Keratinocyte (primary cell): ENCODE measurements at regions not wholly inside any gene's neighbourhood (a gene's known extent, or its start where the extent isn't known, plus 50 kb on each side); places are given as distances from the start of the nearest gene placed in this dataset.

Source experiments
- DNase-seq: peaks from one replicate; pipeline ENCODE4 v3.0.0-alpha.2; 2011; ENCODE audit warnings: low read depth, missing footprints, low spot score
- FAIRE-seq: peaks from 2 replicates; lab custom pipeline; 2011; peaks lifted over from hg19 to GRCh38; lab: Jason Lieb, UNC
- H2AFZ ChIP-seq: 2 replicates; pipeline ENCODE4 v1.6.0; 2012; ENCODE audit warnings: low read length, control low read depth, inconsistent platforms; ENCODE audit not compliant: control insufficient read depth
- H3K27ac ChIP-seq: 2 replicates; pipeline ENCODE4 v1.5.1; 2011; ENCODE audit warnings: low read length; ENCODE audit not compliant: control insufficient read depth, insufficient read depth
- H3K27me3 ChIP-seq: 3 replicates; pipeline ENCODE4 v1.6.0; 2011; ENCODE audit warnings: low read length; ENCODE audit not compliant: control insufficient read depth, insufficient read depth; ENCODE audit errors: extremely low read depth
- H3K36me3 ChIP-seq, 2 experiments: 2 replicates in 1 of 2; 3 replicates in 1 of 2; pipeline ENCODE4 v1.5.1; 2011; ENCODE audit warnings: low read length in 2 of 2, mild to moderate bottlenecking in 1 of 2; ENCODE audit not compliant: control insufficient read depth in 2 of 2, insufficient read depth in 2 of 2; ENCODE audit errors: extremely low read depth in 1 of 2
- H3K4me1 ChIP-seq: 3 replicates; pipeline ENCODE4 v1.5.1; 2011; ENCODE audit warnings: low read length; ENCODE audit not compliant: control insufficient read depth, insufficient read depth; ENCODE audit errors: extremely low read depth
- H3K4me2 ChIP-seq: 3 replicates; pipeline ENCODE4 v1.6.0; 2011; ENCODE audit warnings: low read depth, low read length; ENCODE audit not compliant: control insufficient read depth, insufficient read depth; ENCODE audit errors: extremely low read depth
- H3K4me3 ChIP-seq, 3 experiments: fragments of 200-600 bp in 1 of 3; sonication (generic) in 1 of 3; 2 replicates in 2 of 3; 3 replicates in 1 of 3; pipeline ENCODE4 v1.5.1; 2011 to 2016; ENCODE audit warnings: low read length in 3 of 3, mild to moderate bottlenecking in 3 of 3, control low read depth in 2 of 3, inconsistent platforms in 1 of 3, low read depth in 1 of 3, mixed read lengths in 1 of 3, mixed run types in 1 of 3, moderate library complexity in 1 of 3; ENCODE audit not compliant: control insufficient read depth in 2 of 3, insufficient read depth in 2 of 3; ENCODE audit errors: extremely low read depth in 1 of 3
- H3K79me2 ChIP-seq: 2 replicates; pipeline ENCODE4 v1.6.0; 2012; ENCODE audit warnings: low read length; ENCODE audit not compliant: control insufficient read depth, insufficient read depth
- H3K9ac ChIP-seq: 3 replicates; pipeline ENCODE4 v1.6.0; 2011; ENCODE audit warnings: low read length; ENCODE audit not compliant: control insufficient read depth, insufficient read depth; ENCODE audit errors: extremely low read depth
- H3K9me1 ChIP-seq: 3 replicates; pipeline ENCODE4 v1.6.0; 2011; ENCODE audit warnings: low read length; ENCODE audit not compliant: control insufficient read depth, insufficient read depth; ENCODE audit errors: extremely low read depth
- H3K9me3 ChIP-seq: 2 replicates; pipeline ENCODE4 v1.5.1; 2012; ENCODE audit warnings: low read depth, low read length; ENCODE audit not compliant: control insufficient read depth
- H4K20me1 ChIP-seq: 3 replicates; pipeline ENCODE4 v1.6.0; 2011; ENCODE audit warnings: low read length; ENCODE audit not compliant: control insufficient read depth, insufficient read depth; ENCODE audit errors: extremely low read depth
- EZH2 ChIP-seq: IDR thresholded peaks from one replicate; pipeline ENCODE4 v1.6.1; 2012; ENCODE audit warnings: inconsistent platforms, mild to moderate bottlenecking, low read length, moderate library complexity
- dilution Hi-C: fragments of 300-500 bp; cut with MboI; formaldehyde crosslinking; loops from one replicate; pipeline ENCODE4 v1.7.0; 2020; ENCODE audit warnings: low sequenced_read_pairs; ENCODE audit not compliant: extremely low pct_ligation_motif_present
- TF ChIP-seq, protein P1 (sequence below), 3 experiments: IDR thresholded peaks in 1 of 3; conservative IDR thresholded peaks in 1 of 3; optimal IDR thresholded peaks in 1 of 3; 2 replicates in 2 of 3; 3 replicates in 1 of 3; pipeline versions ENCODE3 to v1.5.1; 2011; ENCODE audit warnings: low read length in 3 of 3, mild to moderate bottlenecking in 3 of 3, moderate library complexity in 2 of 3, control low read depth in 1 of 3, inconsistent platforms in 1 of 3; ENCODE audit not compliant: insufficient read depth in 2 of 3; ENCODE audit errors: extremely low read depth in 1 of 3

DNA sequence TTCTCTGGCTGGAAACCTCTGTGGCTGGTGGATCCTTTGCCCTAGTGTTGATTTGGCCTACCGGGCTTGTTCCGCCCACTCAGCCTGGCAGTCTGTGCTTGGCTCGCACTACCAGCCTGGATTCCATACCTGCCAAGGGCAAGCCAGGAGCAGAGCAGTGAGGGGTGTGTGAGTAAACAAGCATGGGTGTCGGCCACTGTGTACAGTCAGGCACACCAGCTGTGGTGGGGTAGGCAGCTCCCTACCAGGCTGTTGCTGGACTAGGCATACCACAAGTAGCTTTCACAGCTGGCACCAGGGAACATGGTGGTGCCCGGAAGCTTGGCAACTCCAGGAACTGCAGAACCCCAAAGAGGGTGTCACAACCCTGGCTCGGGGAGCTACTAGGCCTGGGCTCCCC lies 942.9 kb upstream of the LRRN3 start:
- dilution Hi-C loops = no loop called here
- H4K20me1 ChIP-seq = no peaks in the 10 kb centered on the region
- H3K27ac ChIP-seq = no peak overlapping the region
- no peaks in the 10 kb centered on the region for H3K4me1 ChIP-seq
- no peaks in the 10 kb centered on the region for H3K9me1 ChIP-seq
- no peaks in the 10 kb centered on the region for H3K27me3 ChIP-seq
- TF ChIP-seq EZH2 = no peak
- TF ChIP-seq, protein P1, sequence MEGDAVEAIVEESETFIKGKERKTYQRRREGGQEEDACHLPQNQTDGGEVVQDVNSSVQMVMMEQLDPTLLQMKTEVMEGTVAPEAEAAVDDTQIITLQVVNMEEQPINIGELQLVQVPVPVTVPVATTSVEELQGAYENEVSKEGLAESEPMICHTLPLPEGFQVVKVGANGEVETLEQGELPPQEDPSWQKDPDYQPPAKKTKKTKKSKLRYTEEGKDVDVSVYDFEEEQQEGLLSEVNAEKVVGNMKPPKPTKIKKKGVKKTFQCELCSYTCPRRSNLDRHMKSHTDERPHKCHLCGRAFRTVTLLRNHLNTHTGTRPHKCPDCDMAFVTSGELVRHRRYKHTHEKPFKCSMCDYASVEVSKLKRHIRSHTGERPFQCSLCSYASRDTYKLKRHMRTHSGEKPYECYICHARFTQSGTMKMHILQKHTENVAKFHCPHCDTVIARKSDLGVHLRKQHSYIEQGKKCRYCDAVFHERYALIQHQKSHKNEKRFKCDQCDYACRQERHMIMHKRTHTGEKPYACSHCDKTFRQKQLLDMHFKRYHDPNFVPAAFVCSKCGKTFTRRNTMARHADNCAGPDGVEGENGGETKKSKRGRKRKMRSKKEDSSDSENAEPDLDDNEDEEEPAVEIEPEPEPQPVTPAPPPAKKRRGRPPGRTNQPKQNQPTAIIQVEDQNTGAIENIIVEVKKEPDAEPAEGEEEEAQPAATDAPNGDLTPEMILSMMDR (optimal IDR thresholded peaks at IDR 0.05 in 1 of 3, IDR thresholded peaks at IDR 0.05 in 1 of 3, conservative IDR thresholded peaks at IDR 0.05 in 1 of 3; ENCODE audit: extremely low read depth in 1 of 3, insufficient read depth in 2 of 3, low read length in 3 of 3) = no peak
- no peak overlapping the region for H3K4me2 ChIP-seq
- H2AFZ ChIP-seq = no peak overlapping the region
- no peaks in the 10 kb centered on the region for H3K36me3 ChIP-seq
- H3K9ac ChIP-seq = no peak overlapping the region
- no peak for FAIRE-seq
- DNase-seq = no peak
- no peak overlapping the region for H3K4me3 ChIP-seq
- no peaks in the 10 kb centered on the region for H3K9me3 ChIP-seq
- H3K79me2 ChIP-seq = no peaks in the 10 kb centered on the region

DNA sequence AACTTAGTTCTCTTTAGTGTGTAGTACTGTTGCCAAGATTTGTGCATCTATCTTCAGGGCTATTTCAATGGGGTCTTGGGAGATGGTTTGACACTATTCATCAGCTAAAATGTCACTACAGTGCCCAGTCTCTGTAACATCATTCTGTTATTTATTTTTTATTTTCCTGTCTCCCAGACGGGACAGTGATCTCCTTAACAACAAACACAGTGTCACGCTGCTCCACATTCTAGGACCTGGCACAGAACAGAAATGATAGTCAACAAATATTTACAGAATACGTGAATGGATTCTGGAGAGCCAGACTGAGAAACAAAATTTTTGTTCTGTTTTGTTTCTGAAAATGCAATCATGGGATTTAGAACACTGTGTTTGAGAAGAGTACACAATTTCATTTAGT lies 937.7 kb upstream of the LRRN3 start:
- H3K4me1 ChIP-seq = peaks cover 4% of the 10 kb centered on the region

More for the DNA sequence above, 937.7 kb upstream of the LRRN3 start:
- Histone ChIP-seq H3K9me1 (no peaks in the 10 kb centered on the region), H3K27ac (no peak overlapping the region), H4K20me1 (no peaks in the 10 kb centered on the region), H3K27me3 (no peaks in the 10 kb centered on the region), H2AFZ (no peak overlapping the region), H3K79me2 (no peaks in the 10 kb centered on the region), H3K9me3 (no peaks in the 10 kb centered on the region), H3K4me2 (no peak overlapping the region), H3K9ac (no peak overlapping the region), H3K36me3 (no peaks in the 10 kb centered on the region), H3K4me3 (no peak overlapping the region)
- TF ChIP-seq, protein P1 (optimal IDR thresholded peaks at IDR 0.05 in 1 of 3, IDR thresholded peaks at IDR 0.05 in 1 of 3, conservative IDR thresholded peaks at IDR 0.05 in 1 of 3; ENCODE audit: extremely low read depth in 1 of 3, insufficient read depth in 2 of 3, low read length in 3 of 3) = no peak
- no peak for TF ChIP-seq EZH2
- dilution Hi-C loops = no loop called here
- DNase-seq = no peak
- no peak for FAIRE-seq
